Keratinocyte (primary cell): ENCODE measurements at regions not wholly inside any gene's neighbourhood (a gene's known extent, or its start where the extent isn't known, plus 50 kb on each side); places are given as distances from the start of the nearest gene placed in this dataset.

Source experiments
- DNase-seq: peaks from one replicate; pipeline ENCODE4 v3.0.0-alpha.2; 2011; ENCODE audit warnings: low read depth, missing footprints, low spot score
- FAIRE-seq: peaks from 2 replicates; lab custom pipeline; 2011; peaks lifted over from hg19 to GRCh38; lab: Jason Lieb, UNC
- H2AFZ ChIP-seq: 2 replicates; pipeline ENCODE4 v1.6.0; 2012; ENCODE audit warnings: low read length, control low read depth, inconsistent platforms; ENCODE audit not compliant: control insufficient read depth
- H3K27ac ChIP-seq: 2 replicates; pipeline ENCODE4 v1.5.1; 2011; ENCODE audit warnings: low read length; ENCODE audit not compliant: control insufficient read depth, insufficient read depth
- H3K27me3 ChIP-seq: 3 replicates; pipeline ENCODE4 v1.6.0; 2011; ENCODE audit warnings: low read length; ENCODE audit not compliant: control insufficient read depth, insufficient read depth; ENCODE audit errors: extremely low read depth
- H3K36me3 ChIP-seq, 2 experiments: 2 replicates in 1 of 2; 3 replicates in 1 of 2; pipeline ENCODE4 v1.5.1; 2011; ENCODE audit warnings: low read length in 2 of 2, mild to moderate bottlenecking in 1 of 2; ENCODE audit not compliant: control insufficient read depth in 2 of 2, insufficient read depth in 2 of 2; ENCODE audit errors: extremely low read depth in 1 of 2
- H3K4me1 ChIP-seq: 3 replicates; pipeline ENCODE4 v1.5.1; 2011; ENCODE audit warnings: low read length; ENCODE audit not compliant: control insufficient read depth, insufficient read depth; ENCODE audit errors: extremely low read depth
- H3K4me2 ChIP-seq: 3 replicates; pipeline ENCODE4 v1.6.0; 2011; ENCODE audit warnings: low read depth, low read length; ENCODE audit not compliant: control insufficient read depth, insufficient read depth; ENCODE audit errors: extremely low read depth
- H3K4me3 ChIP-seq, 3 experiments: fragments of 200-600 bp in 1 of 3; sonication (generic) in 1 of 3; 2 replicates in 2 of 3; 3 replicates in 1 of 3; pipeline ENCODE4 v1.5.1; 2011 to 2016; ENCODE audit warnings: low read length in 3 of 3, mild to moderate bottlenecking in 3 of 3, control low read depth in 2 of 3, inconsistent platforms in 1 of 3, low read depth in 1 of 3, mixed read lengths in 1 of 3, mixed run types in 1 of 3, moderate library complexity in 1 of 3; ENCODE audit not compliant: control insufficient read depth in 2 of 3, insufficient read depth in 2 of 3; ENCODE audit errors: extremely low read depth in 1 of 3
- H3K79me2 ChIP-seq: 2 replicates; pipeline ENCODE4 v1.6.0; 2012; ENCODE audit warnings: low read length; ENCODE audit not compliant: control insufficient read depth, insufficient read depth
- H3K9ac ChIP-seq: 3 replicates; pipeline ENCODE4 v1.6.0; 2011; ENCODE audit warnings: low read length; ENCODE audit not compliant: control insufficient read depth, insufficient read depth; ENCODE audit errors: extremely low read depth
- H3K9me1 ChIP-seq: 3 replicates; pipeline ENCODE4 v1.6.0; 2011; ENCODE audit warnings: low read length; ENCODE audit not compliant: control insufficient read depth, insufficient read depth; ENCODE audit errors: extremely low read depth
- H3K9me3 ChIP-seq: 2 replicates; pipeline ENCODE4 v1.5.1; 2012; ENCODE audit warnings: low read depth, low read length; ENCODE audit not compliant: control insufficient read depth
- H4K20me1 ChIP-seq: 3 replicates; pipeline ENCODE4 v1.6.0; 2011; ENCODE audit warnings: low read length; ENCODE audit not compliant: control insufficient read depth, insufficient read depth; ENCODE audit errors: extremely low read depth
- EZH2 ChIP-seq: IDR thresholded peaks from one replicate; pipeline ENCODE4 v1.6.1; 2012; ENCODE audit warnings: inconsistent platforms, mild to moderate bottlenecking, low read length, moderate library complexity
- dilution Hi-C: fragments of 300-500 bp; cut with MboI; formaldehyde crosslinking; loops from one replicate; pipeline ENCODE4 v1.7.0; 2020; ENCODE audit warnings: low sequenced_read_pairs; ENCODE audit not compliant: extremely low pct_ligation_motif_present
- TF ChIP-seq, protein P1 (sequence below), 3 experiments: IDR thresholded peaks in 1 of 3; conservative IDR thresholded peaks in 1 of 3; optimal IDR thresholded peaks in 1 of 3; 2 replicates in 2 of 3; 3 replicates in 1 of 3; pipeline versions ENCODE3 to v1.5.1; 2011; ENCODE audit warnings: low read length in 3 of 3, mild to moderate bottlenecking in 3 of 3, moderate library complexity in 2 of 3, control low read depth in 1 of 3, inconsistent platforms in 1 of 3; ENCODE audit not compliant: insufficient read depth in 2 of 3; ENCODE audit errors: extremely low read depth in 1 of 3

DNA sequence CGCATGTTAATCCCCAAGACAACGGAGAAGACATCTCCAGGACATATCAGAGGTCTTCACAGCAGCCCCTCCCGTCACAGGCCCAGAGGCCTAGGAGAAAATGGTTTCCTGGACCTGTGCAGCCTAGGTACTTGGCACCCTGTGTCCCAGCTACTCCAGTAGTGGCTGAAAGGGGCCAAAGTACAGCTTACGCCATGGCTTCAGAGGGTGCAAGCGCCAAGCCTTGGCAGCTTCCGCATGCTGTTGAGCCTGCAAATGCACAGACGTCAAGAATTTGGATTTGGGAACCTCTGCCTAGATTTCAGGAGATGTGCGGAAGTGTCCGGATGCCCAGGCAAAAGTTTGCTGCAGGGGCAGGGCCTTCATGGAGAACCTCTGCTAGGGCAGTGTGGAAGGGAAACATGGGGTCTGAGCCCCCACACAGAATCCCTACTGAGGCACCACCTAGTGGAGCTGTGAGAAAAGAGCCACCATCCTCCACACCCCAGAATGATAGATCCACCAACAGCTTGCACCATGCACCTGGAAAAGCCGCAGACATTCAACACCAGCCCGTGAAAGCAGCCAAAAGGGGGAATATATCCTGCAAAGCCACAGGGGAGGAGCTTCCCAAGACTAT, 159.3 kb upstream of the COX10 start:
- Histone ChIP-seq H3K36me3 (no peaks in the 10 kb centered on the region), H3K79me2 (no peaks in the 10 kb centered on the region), H3K4me2 (no peak overlapping the region), H3K27me3 (no peaks in the 10 kb centered on the region), H2AFZ (no peak overlapping the region), H3K9me1 (no peaks in the 10 kb centered on the region), H4K20me1 (no peaks in the 10 kb centered on the region), H3K4me3 (no peak overlapping the region), H3K4me1 (no peaks in the 10 kb centered on the region), H3K9me3 (no peaks in the 10 kb centered on the region), H3K9ac (no peak overlapping the region), H3K27ac (no peak overlapping the region)
- TF ChIP-seq, protein P1, sequence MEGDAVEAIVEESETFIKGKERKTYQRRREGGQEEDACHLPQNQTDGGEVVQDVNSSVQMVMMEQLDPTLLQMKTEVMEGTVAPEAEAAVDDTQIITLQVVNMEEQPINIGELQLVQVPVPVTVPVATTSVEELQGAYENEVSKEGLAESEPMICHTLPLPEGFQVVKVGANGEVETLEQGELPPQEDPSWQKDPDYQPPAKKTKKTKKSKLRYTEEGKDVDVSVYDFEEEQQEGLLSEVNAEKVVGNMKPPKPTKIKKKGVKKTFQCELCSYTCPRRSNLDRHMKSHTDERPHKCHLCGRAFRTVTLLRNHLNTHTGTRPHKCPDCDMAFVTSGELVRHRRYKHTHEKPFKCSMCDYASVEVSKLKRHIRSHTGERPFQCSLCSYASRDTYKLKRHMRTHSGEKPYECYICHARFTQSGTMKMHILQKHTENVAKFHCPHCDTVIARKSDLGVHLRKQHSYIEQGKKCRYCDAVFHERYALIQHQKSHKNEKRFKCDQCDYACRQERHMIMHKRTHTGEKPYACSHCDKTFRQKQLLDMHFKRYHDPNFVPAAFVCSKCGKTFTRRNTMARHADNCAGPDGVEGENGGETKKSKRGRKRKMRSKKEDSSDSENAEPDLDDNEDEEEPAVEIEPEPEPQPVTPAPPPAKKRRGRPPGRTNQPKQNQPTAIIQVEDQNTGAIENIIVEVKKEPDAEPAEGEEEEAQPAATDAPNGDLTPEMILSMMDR (optimal IDR thresholded peaks at IDR 0.05 in 1 of 3, IDR thresholded peaks at IDR 0.05 in 1 of 3, conservative IDR thresholded peaks at IDR 0.05 in 1 of 3; ENCODE audit: extremely low read depth in 1 of 3, insufficient read depth in 2 of 3, low read length in 3 of 3) = no peak
- no peak for TF ChIP-seq EZH2
- FAIRE-seq = no peak
- DNase-seq = no peak
- dilution Hi-C loops = no loop called here

DNA sequence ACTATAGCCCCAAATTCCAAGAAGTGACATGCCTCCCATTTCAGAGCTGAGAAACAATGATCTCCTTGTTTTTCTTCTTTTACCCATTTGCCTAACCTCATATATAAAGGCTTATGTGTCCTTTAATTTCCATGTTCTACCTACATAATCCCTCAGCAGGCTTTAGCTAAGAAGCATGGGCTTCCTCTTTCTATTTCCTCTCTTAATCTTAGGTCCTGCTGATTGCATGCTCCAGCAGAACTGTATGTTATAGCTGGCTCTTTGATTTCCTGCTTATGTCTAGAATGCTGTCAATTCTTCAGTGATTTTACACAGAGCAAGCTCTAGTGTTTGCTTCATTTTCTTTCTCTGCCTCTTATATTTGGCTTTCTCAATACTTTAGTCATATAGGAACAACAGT, 151.7 kb upstream of the COX10 start:
- Histone ChIP-seq H3K4me1 (no peaks in the 10 kb centered on the region), H3K9ac (no peak overlapping the region), H3K9me1 (no peaks in the 10 kb centered on the region), H3K27me3 (no peaks in the 10 kb centered on the region), H3K27ac (no peak overlapping the region), H3K36me3 (no peaks in the 10 kb centered on the region), H3K9me3 (no peaks in the 10 kb centered on the region), H3K4me3 (no peak overlapping the region), H3K4me2 (no peak overlapping the region), H4K20me1 (no peaks in the 10 kb centered on the region), H2AFZ (no peak overlapping the region), H3K79me2 (no peaks in the 10 kb centered on the region)
- dilution Hi-C loops = no loop called here
- DNase-seq (no peak), FAIRE-seq (no peak)
- no peak for TF ChIP-seq EZH2
- TF ChIP-seq, protein P1 (optimal IDR thresholded peaks at IDR 0.05 in 1 of 3, IDR thresholded peaks at IDR 0.05 in 1 of 3, conservative IDR thresholded peaks at IDR 0.05 in 1 of 3; ENCODE audit: extremely low read depth in 1 of 3, insufficient read depth in 2 of 3, low read length in 3 of 3) = no peak
